ENCODE measurements at regions not wholly inside any gene's neighbourhood (a gene's known extent, or its start where the extent isn't known, plus 50 kb on each side); places are given as distances from the start of the nearest gene placed in this dataset.

GRCh38 chr15:95202569-95203349 is 971.4 kb downstream of the MCTP2 start:
- no peak for TF ChIP-seq CTCF (IDR thresholded peaks at IDR 0.05; ENCODE audit: borderline replicate concordance, extremely low read depth, low read length, poor library complexity, severe bottlenecking)
- no peak for TF ChIP-seq EZH2 (IDR thresholded peaks at IDR 0.05; ENCODE audit: borderline replicate concordance, low read depth, low read length, severe bottlenecking)
